DMS153 treated with DMSO at 0.1 percent for 48 hours (cell line): ENCODE measurements at regions not wholly inside any gene's neighbourhood (a gene's known extent, or its start where the extent isn't known, plus 50 kb on each side); places are given as distances from the start of the nearest gene placed in this dataset.
A peak's percentile ranks its signal among the peaks of the same experiment; 100 is the strongest.

ENCODE experiments used
- DNase-seq: peaks from one replicate; lab custom pipeline; 2025; ENCODE audit not compliant: unreplicated experiment; lab: John Stamatoyannopoulos, UW

GRCh38 chr15:25982736-25983135 lies 119.6 kb upstream of the ATP10A start:
- no peak for DNase-seq

DNA sequence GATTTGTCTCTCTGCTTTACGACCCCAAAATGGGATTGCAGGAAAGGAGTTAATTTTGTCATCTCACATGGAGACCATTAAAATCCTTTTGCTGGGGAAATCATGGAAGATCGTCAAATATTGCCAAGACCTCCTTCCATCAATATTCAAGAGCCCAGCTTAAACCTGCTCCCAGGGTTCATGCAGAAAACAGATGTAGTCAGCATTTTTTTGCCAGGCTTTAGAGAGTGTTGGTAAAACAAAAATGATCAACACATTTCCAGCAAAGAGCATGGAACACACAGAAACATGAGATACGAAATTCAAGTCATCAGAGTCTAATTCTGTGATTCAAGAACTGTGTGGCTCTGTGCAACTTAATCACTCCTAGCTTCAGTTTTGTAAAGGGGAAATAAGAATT lies 118.0 kb upstream of the ATP10A start:
- no peak for DNase-seq

GRCh38 chr15:25972141-25972675 lies 109.1 kb upstream of the ATP10A start:
- no peak for DNase-seq

DNA sequence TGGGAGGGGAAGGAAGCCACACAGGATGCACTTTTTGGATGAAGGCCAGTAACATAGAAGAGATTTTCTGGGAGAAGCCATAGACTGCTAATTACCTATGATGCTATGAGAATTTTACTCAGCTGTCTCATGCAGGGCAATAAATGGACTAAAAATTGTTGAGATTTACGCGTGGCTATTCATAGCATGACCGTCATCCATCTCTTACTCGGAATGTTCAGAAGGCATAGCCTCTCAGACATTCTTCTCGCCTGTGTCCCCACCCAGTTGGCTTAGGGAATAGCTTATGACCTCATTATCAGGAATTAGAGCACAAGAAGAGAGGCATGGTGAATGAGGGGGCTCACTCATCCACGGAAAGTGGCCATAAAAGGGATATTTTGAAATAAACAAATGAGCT lies 107.9 kb upstream of the ATP10A start:
- no peak for DNase-seq

DNA sequence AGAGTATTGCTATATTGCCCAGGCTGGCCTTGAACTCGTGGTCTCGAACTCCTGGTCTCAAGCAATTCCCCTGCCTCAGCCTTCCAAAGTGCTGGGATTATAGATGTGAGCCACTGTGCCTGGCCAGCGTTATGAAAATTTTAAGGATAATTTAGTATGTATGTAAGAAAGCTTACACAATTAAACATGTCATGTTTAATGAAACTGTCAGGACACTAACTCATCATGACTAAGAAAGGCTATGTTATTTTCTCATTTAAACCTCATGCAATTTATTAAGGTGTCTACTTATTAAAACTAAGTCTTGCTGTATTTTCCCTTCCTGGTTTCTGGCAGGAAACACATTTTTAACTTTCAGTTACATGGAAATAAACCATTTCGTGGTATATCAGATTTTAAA lies 106.8 kb upstream of the ATP10A start:
- no peak for DNase-seq

DNA sequence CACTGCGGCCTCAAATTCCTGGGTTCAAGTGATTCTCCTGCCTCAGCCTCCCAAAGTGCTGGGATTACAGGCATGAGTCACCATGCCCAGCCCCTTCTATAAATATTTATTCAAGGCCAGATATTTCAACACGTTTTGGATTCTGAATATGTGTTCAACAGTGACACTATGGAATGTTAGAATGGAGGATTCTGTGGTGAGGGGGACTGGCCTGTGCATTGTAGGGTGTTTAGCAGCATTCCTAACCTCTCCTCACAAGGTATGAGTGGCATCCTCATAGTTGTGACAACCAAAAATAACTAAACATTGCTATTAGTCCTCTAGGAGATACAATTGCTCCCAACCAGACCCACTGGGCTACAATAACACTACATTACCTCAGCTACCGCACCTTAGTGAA lies 104.0 kb upstream of the ATP10A start:
- no peak for DNase-seq

- no peak for DNase-seq
Measured at GRCh38 chr15:25965326-25965725, 102.2 kb upstream of the ATP10A start.

DNA sequence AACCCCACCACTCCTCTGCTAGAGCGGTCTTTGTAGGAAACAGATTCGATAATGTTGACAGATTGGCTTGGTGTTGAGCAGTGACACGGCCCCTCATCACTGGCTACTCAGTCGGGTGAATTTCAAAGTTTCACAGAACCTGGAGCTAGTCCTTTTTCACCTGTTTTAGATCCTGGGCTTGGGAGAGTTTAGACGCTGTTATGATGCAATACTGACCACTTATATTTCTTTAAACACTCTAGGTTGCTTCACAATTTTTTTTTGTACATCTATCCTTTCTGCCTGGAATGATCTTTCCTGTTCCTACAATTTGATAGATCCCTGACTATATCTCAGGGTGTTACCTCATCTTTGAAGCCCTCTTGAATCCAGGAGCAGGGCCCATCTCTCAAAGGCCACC lies 97.1 kb upstream of the ATP10A start:
- no peak for DNase-seq

GRCh38 chr15:25959100-25959499 lies 96.0 kb upstream of the ATP10A start:
- no peak for DNase-seq

GRCh38 chr15:25955628-25956027 lies 92.5 kb upstream of the ATP10A start:
- no peak for DNase-seq

DNA sequence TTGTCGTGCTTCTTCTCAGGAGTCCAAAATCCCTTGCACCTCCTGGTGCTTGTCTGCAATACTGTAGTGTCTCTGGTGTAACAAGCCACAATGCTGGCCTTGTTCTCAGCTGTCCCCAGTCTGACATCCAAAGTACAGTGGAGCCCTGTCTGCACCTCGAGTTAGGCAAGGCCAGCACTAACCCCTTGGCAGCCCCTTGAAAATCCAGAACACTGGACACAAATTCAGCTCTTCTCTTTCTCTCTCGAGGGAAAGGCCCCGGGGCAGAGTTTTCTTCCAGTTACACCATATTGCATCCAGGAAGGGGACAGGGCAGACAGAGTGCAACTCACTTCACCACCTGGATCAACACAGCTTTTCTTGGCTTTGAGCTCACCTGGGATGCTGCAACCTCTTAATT lies 91.3 kb upstream of the ATP10A start:
- no peak for DNase-seq

DNA sequence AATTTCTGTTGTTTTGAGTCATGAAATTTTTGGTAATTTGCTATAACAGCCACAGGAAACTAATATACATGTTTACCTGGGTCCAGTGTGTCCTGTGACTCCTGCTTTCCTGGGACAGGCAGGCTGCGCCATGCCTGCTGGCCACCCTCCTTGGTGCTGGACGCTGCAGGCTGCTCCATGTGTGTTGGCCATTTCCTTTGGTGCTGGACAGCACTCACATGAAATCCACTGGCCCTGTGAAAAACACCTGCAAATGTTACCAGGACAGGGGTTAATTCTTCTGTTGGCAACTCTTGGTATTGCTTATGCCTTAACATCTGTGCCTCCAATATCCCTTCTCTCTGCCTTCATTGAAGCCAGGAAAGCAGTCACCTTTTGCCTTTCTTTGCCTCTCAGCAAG lies 86.9 kb upstream of the ATP10A start:
- DNase-seq = no peak

- peak; percentile 3 for DNase-seq
Measured at GRCh38 chr15:25947323-25948314, 84.5 kb upstream of the ATP10A start.

DNA sequence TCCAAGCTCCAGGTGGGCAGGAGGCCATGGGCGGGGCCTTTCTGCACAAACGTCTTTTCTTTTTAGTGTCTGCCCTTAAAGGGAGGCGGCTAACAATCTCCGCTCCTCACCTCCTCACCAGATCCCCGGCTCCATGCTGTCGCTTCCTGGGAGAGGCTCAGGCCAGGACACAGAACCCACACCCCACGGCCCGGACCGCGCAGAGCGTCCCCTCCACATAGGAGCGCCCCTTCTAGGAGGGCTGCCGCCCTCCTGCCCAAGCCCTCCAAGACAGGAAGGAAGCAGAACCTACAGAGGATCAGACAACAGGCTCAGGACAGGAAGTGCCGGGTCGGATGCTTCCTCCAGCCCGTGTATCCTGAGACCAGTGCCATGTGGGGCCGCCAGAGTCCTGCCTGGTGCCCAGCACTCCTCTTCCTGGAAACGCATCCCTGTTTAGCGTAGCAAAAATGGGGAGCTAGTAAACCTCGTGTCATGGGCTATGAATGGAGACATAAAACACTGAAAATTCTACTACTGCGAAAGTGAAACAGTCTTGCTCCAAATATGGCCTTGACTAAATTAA lies 83.2 kb upstream of the ATP10A start:
- DNase-seq = no peak

DNA sequence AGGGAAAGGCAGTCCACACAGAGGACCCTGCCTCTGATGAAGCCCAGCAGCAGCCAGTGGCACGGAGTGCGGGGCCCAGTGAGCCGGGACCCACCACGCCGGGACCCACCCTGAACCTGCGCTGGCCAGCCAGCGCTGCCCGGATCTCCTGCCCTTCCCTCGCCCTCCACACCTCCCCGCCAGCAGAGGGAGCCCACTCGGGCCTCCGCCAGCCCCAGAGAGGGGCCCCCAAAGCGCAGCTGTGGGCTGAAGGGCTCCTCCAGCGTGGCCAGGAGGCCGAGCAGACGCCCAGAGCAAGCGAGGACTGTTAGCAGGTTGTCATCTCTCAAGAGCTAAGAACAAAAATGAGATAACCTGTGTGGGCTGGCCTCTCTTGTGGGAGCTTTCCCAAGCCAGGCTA lies 81.3 kb upstream of the ATP10A start:
- DNase-seq = no peak

GRCh38 chr15:25943831-25944230 lies 80.7 kb upstream of the ATP10A start:
- DNase-seq = no peak

GRCh38 chr15:25939122-25939521 lies 76.0 kb upstream of the ATP10A start:
- DNase-seq = no peak

DNA sequence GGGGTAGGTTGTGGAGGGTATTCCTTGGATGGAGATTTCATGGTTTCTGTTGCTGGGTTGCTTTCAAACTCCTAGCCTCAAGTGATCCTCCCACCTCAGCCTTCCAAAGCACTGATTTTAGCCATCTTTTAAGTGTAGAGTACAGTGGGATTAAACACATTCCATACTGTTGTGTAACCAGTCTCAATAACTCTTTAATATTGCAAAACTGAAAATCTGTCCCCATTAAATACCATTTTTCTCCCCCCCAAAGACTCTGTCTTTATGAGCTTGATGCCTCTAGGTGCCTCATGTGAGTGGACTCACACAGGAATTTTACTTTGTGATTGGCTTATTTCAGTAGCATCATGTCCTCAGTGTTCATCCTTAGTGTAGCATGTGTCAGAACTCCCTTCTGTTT lies 74.7 kb upstream of the ATP10A start:
- DNase-seq = no peak

GRCh38 chr15:25936004-25936403 lies 72.9 kb upstream of the ATP10A start:
- DNase-seq = no peak

DNA sequence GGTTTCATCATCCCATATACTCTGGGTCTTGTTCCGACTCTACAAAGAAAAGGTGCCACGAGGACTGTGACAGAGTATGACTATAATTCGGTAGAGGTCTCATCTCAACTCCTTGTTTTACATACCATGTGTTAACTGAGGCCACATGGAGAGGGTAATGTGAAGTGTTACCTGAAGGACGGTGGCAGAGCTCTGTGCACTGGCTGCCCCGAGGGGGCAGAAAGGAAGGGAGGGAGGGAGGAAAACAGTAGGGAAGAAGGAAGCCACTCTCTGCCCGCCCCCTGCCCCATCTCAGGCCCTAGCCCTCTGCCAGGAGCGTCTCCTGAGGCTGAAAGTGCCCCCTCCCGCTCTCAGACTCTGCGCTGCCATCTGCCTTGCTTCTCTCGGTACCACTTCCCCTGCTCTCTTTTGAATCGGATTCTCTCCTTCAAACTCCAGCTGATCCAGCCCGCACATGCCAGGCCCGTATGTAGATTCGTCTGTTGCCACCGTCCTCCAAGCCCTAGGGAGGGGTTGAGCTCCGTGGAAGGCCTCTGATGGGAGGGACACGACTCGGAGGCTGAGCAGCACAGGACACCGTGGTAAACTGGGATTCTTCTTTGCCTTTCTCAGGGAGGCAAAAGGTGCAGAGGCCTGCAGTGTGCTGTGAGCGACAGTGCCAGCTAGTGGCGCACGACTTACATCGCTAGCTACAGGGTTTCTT lies 70.5 kb upstream of the ATP10A start:
- DNase-seq = peak; percentile 5

DNA sequence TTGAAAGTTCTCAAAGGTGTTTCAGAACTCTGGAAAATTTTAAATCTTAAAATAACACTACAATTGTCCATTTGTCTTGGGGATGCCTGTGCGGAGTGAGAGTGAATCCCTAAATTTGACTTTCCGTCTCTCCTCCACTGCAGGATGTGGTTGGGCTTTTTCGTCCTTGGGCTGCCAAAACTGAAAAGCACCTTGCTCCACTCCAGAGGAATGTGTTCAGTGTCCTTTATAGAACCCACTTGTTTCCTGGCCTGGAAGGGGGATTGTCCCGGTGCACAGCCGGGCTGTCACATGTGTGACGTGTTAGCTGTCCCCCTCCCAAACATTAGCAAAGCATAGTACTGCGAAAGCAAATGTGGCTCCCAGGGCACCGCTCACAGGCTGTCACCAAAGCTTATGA lies 69.6 kb upstream of the ATP10A start:
- DNase-seq = no peak

- no peak for DNase-seq
Measured at GRCh38 chr15:25931851-25932250, 68.7 kb upstream of the ATP10A start.
